ENCODE measurements at regions not wholly inside any gene's neighbourhood (a gene's known extent, or its start where the extent isn't known, plus 50 kb on each side); places are given as distances from the start of the nearest gene placed in this dataset.

- no peak for DNase-seq (ENCODE audit: low spot score in 2 of 2, unreplicated experiment in 2 of 2)
- H3K9me3 Mint-ChIP-seq = peaks cover 55% of the 10 kb centered on the region
- TF ChIP-seq CTCF (IDR thresholded peaks at IDR 0.05; ENCODE audit: unreplicated experiment) = no peak
Measured at GRCh38 chrX:55981603-55982002, 250.6 kb upstream of the KLF8 start.

GRCh38 chrX:55996649-55997048, 235.5 kb upstream of the KLF8 start:
- peaks cover 64% of the 10 kb centered on the region for H3K9me3 Mint-ChIP-seq
- H3K4me3 Mint-ChIP-seq = no peak overlapping the region
- no peak overlapping the region for H3K27ac Mint-ChIP-seq
- peaks cover 8% of the 10 kb centered on the region for H3K36me3 Mint-ChIP-seq
- TF ChIP-seq CTCF (IDR thresholded peaks at IDR 0.05; ENCODE audit: unreplicated experiment) = no peak
- no peaks in the 10 kb centered on the region for H3K27me3 Mint-ChIP-seq (ENCODE audit: low read depth)
- H3K4me1 Mint-ChIP-seq = no peaks in the 10 kb centered on the region
- no peak for DNase-seq (ENCODE audit: low spot score in 2 of 2, unreplicated experiment in 2 of 2)

More at GRCh38 chrX:55981603-55982002, 250.6 kb upstream of the KLF8 start:
- Mint-ChIP-seq H3K36me3 (peaks cover 9% of the 10 kb centered on the region), H3K4me3 (no peak overlapping the region), H3K27me3 (ENCODE audit: low read depth) (no peaks in the 10 kb centered on the region), H3K4me1 (no peaks in the 10 kb centered on the region), H3K27ac (no peak overlapping the region)

- no peaks in the 10 kb centered on the region for H3K36me3 Mint-ChIP-seq
- no peak overlapping the region for H3K27ac Mint-ChIP-seq
- H3K9me3 Mint-ChIP-seq = peaks cover 37% of the 10 kb centered on the region
- no peak for TF ChIP-seq CTCF (IDR thresholded peaks at IDR 0.05; ENCODE audit: unreplicated experiment)
- DNase-seq (ENCODE audit: low spot score in 2 of 2, unreplicated experiment in 2 of 2) = no peak
- H3K4me1 Mint-ChIP-seq = no peaks in the 10 kb centered on the region
- no peaks in the 10 kb centered on the region for H3K27me3 Mint-ChIP-seq (ENCODE audit: low read depth)
- H3K4me3 Mint-ChIP-seq = no peak overlapping the region
Measured at GRCh38 chrX:56000174-56000573, 232.0 kb upstream of the KLF8 start.

GRCh38 chrX:56000729-56001128, 231.4 kb upstream of the KLF8 start:
- Mint-ChIP-seq H3K36me3 (no peaks in the 10 kb centered on the region), H3K9me3 (peaks cover 31% of the 10 kb centered on the region)

DNA sequence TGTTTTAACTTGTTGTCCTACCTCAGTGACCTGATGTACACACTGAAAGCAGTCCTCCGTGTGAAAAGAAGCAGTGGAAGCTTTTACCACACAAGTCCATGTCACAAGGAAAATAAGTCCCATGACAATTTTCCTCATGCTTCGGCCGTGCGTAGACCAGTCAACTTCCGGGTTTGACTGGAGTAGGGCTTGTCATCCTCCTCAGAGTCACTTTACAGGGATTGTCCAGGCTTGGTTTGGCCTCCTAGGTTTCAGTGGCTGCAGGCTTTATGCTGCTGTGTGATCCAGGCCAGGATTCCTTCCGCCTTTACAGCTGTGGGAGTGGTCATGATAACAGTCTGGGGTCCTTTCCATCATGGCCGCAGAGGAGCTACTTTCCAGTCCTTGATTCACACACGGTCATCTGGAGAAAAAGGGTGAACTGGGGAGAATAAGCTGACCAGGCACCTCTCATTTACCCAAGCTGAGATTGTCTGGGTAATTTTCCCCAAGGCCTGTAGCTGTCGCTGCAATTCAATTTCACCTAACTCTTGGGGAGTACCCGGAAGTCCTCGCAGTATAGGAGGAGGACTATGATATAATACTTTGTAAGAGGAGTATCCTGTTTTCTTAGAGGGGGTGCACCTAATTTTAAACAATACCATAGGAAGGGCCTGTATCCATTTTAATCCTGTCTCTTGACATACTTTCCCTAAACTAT, 206.1 kb upstream of the KLF8 start:
- Mint-ChIP-seq H3K36me3 (no peaks in the 10 kb centered on the region), H3K27ac (no peak overlapping the region), H3K4me3 (no peak overlapping the region), H3K27me3 (ENCODE audit: low read depth) (no peaks in the 10 kb centered on the region), H3K9me3 (peaks cover 27% of the 10 kb centered on the region), H3K4me1 (no peaks in the 10 kb centered on the region)
- no peak for DNase-seq (ENCODE audit: low spot score in 2 of 2, unreplicated experiment in 2 of 2)
- no peak for TF ChIP-seq CTCF (IDR thresholded peaks at IDR 0.05; ENCODE audit: unreplicated experiment)

More at GRCh38 chrX:56000729-56001128, 231.4 kb upstream of the KLF8 start:
- Mint-ChIP-seq H3K4me1 (no peaks in the 10 kb centered on the region), H3K27ac (no peak overlapping the region), H3K27me3 (ENCODE audit: low read depth) (no peaks in the 10 kb centered on the region), H3K4me3 (no peak overlapping the region)
- TF ChIP-seq CTCF (IDR thresholded peaks at IDR 0.05; ENCODE audit: unreplicated experiment) = no peak
- no peak for DNase-seq (ENCODE audit: low spot score in 2 of 2, unreplicated experiment in 2 of 2)

All from mesothelial cell of epicardium (in vitro differentiated cells).